ENCODE measurements at regions not wholly inside any gene's neighbourhood (a gene's known extent, or its start where the extent isn't known, plus 50 kb on each side); places are given as distances from the start of the nearest gene placed in this dataset.

DNA sequence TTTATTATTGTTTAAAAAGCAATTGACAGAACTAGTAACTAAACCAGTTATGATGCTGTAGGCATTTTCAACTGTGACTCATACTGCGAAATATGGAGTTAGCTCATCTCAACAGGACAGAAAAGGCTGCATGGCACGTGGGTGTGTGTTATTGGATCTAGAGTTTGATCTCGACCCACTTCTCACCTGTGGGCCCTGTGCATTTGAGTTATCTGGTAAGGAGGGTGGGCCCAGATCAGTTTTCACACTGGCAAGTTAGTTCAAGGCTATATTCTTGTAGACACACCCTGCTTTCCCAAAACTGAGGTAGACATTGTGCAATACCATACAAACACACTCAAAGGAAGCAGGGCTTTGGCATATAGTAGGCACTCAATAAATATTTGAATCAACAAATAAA is 71.3 kb upstream of the PRDX6 start:
- no peak for DNase-seq

DNA sequence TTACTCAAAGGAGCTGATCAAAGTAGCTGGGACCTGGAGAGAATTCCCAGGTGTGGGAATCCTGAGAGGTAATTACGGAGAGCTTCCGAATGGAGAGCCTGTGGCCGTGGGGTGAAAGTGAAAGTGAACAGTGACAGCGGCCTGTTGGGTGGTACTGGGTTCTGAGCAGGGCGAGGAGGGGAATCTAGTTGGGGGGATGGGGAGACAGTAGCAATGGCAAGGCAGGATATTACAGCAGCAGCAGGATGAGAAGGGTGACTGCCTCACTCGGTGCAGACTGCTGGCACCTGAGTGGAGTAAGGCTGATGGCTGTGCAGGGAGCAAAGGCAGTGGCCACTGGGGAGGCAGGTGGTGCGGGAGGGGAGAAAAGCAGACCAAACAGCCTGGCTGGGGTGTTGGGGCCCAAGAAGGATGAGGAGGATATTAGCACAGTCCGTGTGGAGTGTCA is 70.3 kb upstream of the PRDX6 start:
- peak; percentile 33 for DNase-seq

DNA sequence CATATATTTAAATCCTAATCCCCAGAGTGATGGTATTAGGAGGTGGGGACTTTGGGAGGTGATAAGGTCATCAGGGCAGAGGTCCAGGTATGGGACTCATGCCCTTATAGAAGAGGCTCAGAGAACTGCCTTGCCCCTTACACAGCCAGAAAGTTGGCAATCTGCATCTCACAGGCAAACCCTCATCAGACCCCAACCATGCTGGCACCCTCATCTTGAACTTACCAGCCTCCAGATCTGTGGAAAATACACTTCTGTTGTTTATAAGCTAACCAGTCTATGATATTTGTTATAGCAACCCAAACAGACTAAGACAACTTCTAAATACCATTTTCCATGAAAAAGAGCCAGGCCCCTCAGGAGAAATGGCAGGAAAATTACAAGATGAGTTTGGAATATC is 69.3 kb upstream of the PRDX6 start:
- DNase-seq: no peak

DNA sequence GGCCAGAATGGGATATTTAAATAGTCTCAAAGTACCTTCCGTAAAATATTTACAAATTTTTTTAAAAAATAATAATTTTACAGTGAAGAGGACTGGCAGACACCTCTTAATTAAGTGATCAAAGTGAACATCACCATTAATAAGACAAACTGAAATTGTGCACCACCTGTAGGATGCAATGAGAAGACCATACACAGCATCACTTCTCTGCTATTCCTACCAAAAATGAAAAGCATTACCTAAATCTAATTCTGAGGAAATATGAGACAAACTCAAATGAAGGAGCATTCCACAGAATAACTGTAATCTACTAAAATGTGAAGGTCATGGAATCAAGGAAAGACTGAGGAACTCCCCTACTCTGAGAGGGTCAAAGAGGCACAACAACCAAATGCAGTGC is 68.2 kb upstream of the PRDX6 start:
- no peak for DNase-seq

DNA sequence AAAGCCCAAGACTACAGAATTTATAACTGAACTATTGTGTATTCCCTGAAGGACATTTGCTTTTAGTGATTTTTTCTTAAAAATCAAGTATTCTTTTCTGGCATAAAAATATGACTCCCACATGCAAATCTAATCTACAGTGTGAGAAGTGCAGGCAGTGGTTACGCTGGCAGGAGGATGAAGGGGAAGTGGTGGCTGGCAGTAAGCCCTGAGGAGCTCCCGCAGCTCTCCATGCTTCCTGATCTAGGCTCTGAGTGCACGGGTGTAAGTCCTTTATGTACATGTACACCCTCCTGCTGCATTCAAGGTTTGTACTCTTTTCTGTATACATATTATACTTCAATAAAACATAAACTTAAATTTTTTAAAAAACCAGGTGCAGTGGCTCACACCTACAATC is 67.5 kb upstream of the PRDX6 start:
- DNase-seq: peak; percentile 62

DNA sequence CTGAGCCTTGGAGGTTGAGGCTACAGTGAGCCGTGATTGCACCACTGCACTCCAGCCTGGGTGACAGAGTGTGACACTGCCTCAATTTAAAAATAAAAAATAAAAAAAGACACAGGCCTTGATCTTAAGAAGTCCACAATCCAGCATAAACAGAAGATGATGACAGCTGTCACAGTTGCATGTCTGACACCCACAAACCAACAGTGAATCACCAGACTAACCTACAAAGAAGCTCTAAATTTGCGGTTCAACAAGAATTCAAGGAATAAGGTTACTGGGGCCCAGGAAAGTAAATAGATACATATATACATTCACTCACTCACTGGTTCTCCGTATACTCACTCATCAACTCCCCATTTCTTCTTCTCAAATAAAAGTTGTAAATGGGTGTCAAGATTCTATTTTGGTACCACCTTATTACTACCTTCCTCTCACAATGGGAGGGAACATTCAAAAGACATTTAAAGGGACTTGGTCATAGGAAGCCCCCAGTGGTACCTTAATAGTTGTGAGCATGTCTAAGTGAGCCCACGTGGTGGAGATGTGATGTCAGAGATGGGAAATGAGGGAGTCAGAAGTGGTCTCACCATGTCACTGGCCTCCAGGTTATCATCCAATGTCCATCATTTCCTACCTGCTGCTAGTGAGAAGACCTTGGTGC is 66.9 kb upstream of the PRDX6 start:
- DNase-seq: no peak

DNA sequence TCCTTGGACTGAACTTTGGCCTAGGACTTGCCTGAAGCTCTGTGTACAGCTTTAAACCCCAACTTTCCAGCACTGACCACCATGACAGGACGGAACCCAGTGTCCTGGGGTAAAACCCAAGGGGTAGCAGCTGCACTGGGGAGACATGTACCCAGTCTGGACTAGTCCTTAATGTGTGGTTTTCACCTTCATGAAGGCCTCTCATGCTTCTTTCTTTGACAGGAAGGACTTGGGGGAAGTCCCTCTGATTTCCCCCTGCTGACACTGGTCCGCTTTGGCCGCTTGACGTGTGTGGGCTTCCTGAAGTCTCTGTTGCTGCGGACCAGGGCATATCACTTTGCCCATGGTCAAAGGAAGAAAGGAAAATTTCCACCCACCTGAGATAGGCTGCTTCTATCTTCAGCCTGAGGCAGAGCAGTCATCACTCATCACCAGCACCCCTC is 66.3 kb upstream of the PRDX6 start:
- DNase-seq: peak; percentile 63

DNA sequence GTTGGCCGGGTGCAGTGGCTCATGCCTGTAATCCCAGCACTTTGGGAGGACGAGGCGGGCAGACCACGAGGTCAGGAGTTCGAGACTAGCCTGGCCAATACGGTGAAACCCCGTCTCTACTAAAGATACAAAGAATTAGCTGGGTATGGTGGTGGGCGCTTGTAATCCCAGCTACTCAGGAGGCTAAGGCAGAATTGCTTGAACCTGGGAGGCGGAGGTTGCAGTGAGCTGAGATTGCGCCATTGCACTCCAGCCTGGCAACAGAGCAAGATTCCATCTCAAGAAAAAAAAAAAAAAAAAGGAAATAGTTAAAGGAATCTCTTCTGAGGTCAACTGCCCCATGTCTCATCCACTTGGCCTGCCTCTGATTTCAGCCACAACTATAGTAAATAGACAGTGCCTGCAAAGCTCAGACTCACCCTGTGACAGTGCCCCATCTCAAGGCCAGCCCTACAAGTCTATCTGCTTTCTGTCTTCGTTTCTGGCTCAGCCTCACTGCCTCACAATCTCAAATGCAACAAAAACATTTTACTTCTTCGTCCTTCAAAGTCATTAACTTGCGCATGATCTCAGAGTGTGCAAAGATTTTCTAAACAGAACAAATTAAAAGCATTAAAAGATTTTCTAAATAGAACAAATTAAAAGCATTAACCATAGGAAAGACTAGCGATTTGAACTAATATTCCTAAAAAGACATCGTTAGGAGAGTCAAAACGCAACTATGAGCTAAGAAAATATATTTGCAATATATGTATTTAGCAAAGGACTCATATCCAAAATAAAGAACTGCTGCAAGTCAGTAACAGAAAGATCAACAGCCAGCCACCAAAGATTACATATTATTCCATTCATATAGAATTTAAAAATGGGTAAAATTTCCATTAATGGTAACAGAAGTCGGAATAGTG is 65.0 kb upstream of the PRDX6 start:
- no peak for DNase-seq

DNA sequence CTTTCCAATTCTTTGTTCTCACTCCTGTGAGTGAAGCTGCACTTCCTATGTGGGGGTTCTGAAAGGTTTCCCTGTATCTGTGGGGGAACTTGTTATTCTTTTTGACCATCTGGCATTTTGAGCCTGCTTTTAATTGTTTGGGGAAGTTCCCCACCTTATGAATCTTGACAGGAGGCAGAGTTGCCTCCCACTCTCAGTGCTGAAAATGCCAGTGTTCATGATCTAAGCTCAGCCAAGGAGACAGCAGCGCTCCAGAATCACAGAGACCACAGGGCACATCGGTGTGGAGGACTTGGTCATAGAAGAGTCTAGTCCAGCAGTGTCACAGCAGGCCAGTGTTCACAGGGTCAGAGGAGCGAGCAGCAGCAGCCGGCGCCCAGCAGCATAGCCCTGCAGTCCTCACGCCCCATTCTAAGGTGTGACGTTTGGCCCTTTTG is 63.8 kb upstream of the PRDX6 start:
- no peak for DNase-seq

DNA sequence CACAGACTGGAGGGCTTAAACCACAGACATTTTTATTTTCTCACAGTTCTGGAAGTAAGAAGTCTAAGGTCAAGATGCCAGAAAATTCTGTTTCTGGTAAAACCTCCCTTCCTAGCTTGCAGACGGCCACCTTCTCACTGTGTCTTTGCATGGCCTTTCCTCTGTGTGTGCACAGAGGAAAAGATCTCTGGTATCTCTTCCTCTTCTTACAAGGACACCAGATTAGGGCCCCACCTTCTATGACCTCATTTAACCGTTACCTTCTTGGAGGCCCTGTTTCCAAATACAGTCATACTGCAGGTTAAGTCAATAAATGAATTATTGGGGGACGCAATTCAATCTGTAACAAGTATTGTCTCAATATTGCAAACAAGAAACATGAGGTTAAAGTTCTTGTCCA is 63.0 kb upstream of the PRDX6 start:
- no peak for DNase-seq

DNA sequence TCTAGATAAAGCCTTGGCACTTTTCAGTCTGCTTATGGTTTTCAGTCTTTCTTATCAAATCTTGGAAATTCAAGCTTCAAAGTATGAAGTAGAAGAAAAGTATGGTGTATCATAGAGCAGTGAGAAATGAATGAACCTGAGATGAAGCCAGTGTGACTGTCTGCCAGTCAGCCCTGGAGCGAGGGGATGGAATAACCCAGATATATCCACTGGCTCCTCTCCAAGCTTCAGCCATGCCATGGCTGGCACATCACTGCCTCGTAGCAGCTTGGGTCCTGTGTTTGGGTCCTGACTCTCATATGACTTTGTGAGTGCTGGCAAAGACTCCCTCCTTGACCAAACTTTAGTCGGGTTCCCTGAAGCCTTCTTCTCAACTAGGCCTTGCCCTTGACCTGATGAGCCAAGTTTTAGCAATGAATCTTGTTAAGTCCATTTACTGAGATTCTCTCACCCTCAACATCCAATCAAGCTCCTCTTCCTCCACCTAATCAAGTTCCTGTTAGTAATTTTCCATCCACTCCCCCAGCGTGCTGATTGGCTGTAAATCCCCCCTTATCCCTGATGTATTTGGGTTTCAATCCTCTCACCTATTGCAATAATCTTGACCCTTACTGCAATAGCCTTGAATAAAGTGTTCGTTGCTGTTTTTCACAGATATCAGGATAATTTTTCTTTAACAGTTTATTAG is 62.5 kb upstream of the PRDX6 start:
- no peak for DNase-seq

DNA sequence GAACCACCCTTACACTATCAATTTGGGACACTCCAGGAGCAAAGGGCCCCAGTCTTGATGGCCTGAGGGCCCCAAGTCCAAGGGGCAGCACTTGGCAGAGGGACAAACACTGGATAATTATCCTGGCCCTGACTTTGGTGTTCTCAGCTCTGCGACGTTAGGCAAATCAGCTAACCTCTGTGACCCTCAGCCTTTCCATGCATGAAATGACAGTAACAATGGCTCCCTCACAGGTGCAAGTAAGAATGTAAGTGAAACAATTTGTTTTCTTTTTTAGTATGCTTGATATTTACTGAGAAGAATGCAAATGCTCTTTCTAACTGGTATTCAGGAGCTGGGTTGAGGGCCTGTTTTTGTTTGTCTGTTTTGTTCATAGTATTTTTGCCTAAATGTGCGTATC is 61.6 kb upstream of the PRDX6 start:
- DNase-seq: no peak

DNA sequence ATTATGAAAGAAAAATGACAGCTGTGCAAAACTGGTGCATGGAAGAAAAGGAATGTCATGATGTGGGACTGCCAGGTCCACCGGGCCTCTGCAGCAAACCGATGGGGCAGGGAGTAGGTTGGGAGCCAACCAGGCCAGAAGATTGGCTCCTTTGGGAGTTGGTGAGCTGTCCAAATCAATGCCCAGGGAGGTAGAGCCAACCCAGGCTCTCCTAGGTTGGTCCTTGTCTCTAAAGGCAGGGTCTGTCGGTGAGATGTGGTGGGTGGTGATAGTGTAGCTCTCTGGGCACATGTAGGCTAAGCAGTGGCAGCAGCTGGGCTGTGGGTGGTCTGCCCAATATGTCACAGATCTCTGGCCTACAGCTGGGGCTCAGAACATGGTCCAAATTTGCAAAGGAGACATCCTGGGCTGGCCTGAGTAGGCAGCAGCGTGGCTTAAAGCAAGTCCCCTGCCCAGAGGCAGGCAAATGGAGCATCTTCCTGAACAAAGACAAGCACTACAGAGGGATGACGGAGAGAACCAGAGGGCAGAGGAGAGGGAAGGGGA is 61.2 kb upstream of the PRDX6 start:
- DNase-seq: no peak

DNA sequence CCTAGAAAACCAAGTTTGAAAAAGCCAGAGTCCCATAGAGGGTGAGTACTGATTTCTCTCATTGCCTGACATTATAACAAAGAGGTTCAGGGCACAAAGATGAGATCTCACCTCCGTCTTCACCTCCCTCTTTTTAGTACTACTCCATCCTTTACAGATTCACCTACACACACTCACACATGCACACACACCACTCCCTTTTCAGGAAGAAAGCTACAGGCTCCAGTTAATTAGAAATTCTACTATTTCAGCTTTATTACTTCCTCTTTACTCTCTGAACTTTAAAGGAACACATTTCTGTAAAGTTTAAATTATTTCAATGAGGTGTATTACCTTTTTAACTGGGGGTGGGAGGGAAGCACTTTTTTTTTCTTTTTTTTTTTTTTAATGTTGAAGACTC is 59.6 kb upstream of the PRDX6 start:
- DNase-seq: no peak

DNA sequence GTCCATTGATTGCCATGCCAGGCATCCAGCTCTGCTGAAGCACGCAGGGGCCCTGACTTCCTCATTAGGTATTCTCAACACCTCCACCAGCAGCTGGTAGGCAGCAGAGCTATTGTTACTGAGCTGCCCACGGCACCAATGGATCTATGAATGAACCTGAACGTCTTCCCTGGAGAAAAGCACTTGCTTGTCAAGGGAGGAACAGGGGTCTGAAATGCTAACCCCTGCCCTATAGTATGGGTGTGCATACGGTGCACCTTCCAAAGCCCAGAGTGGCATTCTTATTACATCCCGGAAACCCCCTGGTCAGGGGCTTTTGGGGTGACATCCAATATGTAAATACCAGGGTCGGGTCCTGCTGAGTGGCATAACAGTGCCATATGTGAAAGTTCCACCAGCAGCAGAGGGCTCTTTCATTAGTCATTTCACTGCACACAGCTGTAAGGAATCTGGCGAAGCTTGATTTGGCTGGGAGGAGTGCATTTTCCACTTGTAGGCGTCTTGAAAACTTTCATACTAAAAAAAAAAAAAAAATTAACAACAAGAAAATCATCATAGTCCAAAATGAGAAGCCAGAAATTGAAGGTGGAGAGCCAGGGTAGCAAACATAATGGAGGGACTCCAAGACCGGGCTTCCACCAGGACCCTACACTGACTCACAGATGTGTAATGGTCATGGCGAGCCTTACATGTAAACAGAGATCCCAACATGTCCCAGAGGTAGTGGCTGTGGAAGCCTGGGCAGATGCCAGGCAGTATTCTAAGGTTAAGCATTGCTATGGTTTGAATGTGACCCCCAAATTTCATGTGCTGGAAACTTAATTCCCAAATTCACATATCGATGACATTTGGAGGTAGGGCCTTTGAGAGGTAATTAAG is 58.8 kb upstream of the PRDX6 start:
- DNase-seq: peak; percentile 49

DNA sequence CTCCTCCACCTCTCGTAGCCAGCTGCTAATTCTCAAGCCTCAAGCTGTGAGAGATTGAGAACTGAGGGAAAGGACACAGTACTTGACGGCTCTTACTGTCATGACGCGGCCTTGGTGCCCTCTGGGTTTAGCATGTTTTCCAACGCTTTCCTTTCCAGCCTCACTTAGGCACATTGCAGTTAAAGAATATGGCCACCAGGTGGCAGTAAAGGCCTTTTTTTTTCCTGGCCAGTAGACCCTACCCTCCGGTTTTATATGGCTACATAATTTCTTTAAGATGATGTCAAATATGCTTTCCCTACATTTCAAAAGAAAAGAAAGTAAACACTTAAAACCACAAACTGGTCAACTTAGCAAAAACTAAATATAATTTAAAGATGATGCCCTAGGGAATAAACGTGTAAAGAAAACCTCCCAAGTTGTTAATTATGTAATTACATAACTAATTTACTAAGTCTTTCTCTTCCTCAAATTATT is 56.8 kb upstream of the PRDX6 start:
- DNase-seq: peak; percentile 47

DNA sequence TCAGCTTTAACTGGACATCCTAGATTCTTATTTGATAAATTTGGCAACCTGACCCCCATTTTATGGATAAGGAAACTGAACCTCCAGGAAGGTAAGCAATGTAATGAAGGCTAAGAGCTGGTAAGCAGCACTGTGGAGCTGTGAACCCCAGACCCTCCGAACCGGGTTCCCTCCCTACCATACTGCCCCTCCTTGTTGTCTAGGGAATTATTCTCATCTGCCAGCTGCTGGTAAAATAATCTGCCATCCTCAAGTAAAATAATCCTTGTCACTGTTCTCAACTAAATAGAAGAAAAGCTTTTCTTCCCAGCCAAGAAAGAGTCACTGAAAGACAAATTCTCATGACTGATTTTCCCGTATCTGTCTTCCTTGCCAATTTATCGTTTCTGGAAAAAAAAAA is 55.8 kb upstream of the PRDX6 start:
- no peak for DNase-seq

DNA sequence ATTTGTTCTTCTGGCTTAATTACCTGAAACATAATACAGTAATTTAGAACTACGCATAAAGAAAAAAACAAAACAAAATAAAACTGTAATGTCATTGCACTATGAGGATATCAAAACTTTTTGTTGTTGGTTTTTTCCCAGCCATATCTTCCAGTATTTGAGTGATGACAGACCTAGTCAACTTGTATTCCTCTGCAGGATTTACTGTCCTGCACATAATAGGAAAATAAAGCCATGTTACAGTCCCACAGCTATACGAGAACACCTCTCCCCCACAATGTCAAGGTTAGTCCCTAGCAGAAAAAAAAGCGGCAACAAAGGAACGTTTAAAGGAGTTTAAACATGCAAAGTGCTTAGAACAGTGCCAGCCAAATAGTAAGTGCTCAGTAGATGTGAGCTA is 55.3 kb upstream of the PRDX6 start:
- DNase-seq: no peak

DNA sequence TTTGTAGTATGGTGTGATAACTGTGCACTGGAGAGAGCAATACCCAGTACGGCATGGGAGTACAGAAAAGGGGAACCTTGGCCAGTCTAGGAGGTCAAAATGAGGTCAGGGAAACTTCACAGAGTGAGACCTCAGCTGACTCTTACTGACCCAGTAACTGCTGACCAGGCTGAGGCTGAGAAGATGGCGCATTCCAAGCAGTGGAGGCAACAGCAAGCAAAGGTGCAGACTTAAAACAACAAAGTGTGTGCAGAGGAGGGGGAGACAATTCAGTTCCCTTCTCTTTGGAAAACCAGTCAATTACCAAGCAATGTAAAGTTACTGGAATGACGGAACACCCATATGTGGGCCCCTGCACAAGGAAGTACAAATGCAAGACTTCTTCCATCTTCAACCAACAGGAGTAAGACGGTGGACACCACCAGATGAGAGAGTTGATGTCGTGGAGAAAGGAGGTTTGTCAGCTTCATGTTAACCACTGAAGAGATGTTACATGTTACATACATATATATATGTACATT is 54.6 kb upstream of the PRDX6 start:
- DNase-seq: peak; percentile 49

DNA sequence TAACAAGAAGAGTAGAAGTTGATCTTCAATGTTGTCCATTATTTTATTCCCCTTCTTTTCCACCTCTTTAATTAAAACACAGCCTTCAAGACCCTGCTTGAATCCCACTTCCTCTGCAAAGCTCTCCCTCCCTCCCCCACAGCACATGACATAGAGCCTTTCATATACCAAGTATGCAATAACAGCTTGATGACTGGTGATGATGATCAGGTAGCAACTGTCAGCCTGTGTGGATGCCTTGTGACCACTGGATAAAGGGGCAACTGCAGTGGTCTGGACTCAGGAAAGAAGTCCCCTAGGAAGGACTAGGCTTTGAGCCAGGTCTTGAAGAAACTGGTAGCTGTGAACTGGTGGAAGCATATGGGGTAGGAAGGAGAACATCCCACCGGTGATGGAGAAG is 53.8 kb upstream of the PRDX6 start:
- no peak for DNase-seq

DNA sequence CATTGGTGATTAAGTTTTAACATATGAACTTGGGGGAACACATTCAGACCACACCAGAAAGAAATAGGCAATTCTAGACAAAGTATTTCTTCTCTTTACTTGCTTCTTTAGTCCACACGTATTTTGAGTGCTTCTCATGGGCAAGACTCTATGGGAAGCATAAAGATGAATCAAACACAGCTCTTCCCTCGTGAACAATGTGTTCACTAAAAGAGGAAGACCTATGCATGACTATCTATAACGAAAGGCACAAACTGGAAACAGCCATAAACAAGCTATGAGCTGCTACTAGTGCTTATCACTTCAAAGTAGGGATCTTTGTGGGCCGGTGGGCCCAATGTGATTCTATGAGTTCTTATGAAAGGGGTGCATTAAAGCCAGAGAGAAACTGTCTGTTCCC is 53.0 kb upstream of the PRDX6 start:
- DNase-seq: no peak
